ENCODE measurements at regions not wholly inside any gene's neighbourhood (a gene's known extent, or its start where the extent isn't known, plus 50 kb on each side); places are given as distances from the start of the nearest gene placed in this dataset.

GRCh38 chr1:229760478-229760996 is 134.5 kb downstream of the URB2 start:
- DNase-seq (ENCODE audit: low spot score): no peak

- no peak for DNase-seq (ENCODE audit: low spot score)
Measured at GRCh38 chr1:229762891-229763290, 136.8 kb downstream of the URB2 start.

GRCh38 chr1:229768232-229768631 is 142.2 kb downstream of the URB2 start:
- no peak for DNase-seq (ENCODE audit: low spot score)

GRCh38 chr1:229769006-229769405 is 143.0 kb downstream of the URB2 start:
- no peak for DNase-seq (ENCODE audit: low spot score)

GRCh38 chr1:229769809-229770208 is 143.8 kb downstream of the URB2 start:
- DNase-seq (ENCODE audit: low spot score): no peak

GRCh38 chr1:229778794-229779193 is 152.7 kb downstream of the URB2 start:
- no peak for DNase-seq (ENCODE audit: low spot score)

- DNase-seq (ENCODE audit: low spot score): no peak
Measured at GRCh38 chr1:229781453-229781852, 155.4 kb downstream of the URB2 start.

GRCh38 chr1:229782469-229782868 is 156.4 kb downstream of the URB2 start:
- DNase-seq (ENCODE audit: low spot score): no peak

- DNase-seq (ENCODE audit: low spot score): no peak
Measured at GRCh38 chr1:229784834-229785233, 158.8 kb downstream of the URB2 start.

- DNase-seq (ENCODE audit: low spot score): no peak
Measured at GRCh38 chr1:229786974-229787610, 161.0 kb downstream of the URB2 start.

- DNase-seq (ENCODE audit: low spot score): no peak
Measured at GRCh38 chr1:229788004-229788403, 162.0 kb downstream of the URB2 start.

- no peak for DNase-seq (ENCODE audit: low spot score)
Measured at GRCh38 chr1:229792012-229792975, 166.2 kb downstream of the URB2 start.

- DNase-seq (ENCODE audit: low spot score): no peak
Measured at GRCh38 chr1:229793488-229793887, 167.4 kb downstream of the URB2 start.

- DNase-seq (ENCODE audit: low spot score): no peak
Measured at GRCh38 chr1:229798558-229798957, 172.5 kb downstream of the URB2 start.

- DNase-seq (ENCODE audit: low spot score): no peak
Measured at GRCh38 chr1:229803626-229804217, 177.7 kb downstream of the URB2 start.

- no peak for DNase-seq (ENCODE audit: low spot score)
Measured at GRCh38 chr1:229808272-229808671, 182.2 kb downstream of the URB2 start.

- no peak for DNase-seq (ENCODE audit: low spot score)
Measured at GRCh38 chr1:229810140-229810539, 184.1 kb downstream of the URB2 start.

- no peak for DNase-seq (ENCODE audit: low spot score)
Measured at GRCh38 chr1:229810961-229811360, 184.9 kb downstream of the URB2 start.

GRCh38 chr1:229812148-229812547 is 186.1 kb downstream of the URB2 start:
- DNase-seq (ENCODE audit: low spot score): no peak

GRCh38 chr1:229812693-229813092 is 186.6 kb downstream of the URB2 start:
- no peak for DNase-seq (ENCODE audit: low spot score)

GRCh38 chr1:229815076-229815475 is 189.0 kb downstream of the URB2 start:
- no peak for DNase-seq (ENCODE audit: low spot score)

GRCh38 chr1:229815961-229816360 is 189.9 kb downstream of the URB2 start:
- DNase-seq (ENCODE audit: low spot score): no peak

GRCh38 chr1:229817936-229818335 is 191.9 kb downstream of the URB2 start:
- no peak for DNase-seq (ENCODE audit: low spot score)

Measured in hepatic stellate cell (primary cell).